Body of pancreas (tissue), 4 donors: ENCODE measurements at regions not wholly inside any gene's neighbourhood (a gene's known extent, or its start where the extent isn't known, plus 50 kb on each side); places are given as distances from the start of the nearest gene placed in this dataset.
"Not testable (repeated sequence)": the region's sequence is repeated elsewhere in the genome, so short reads cannot be mapped to it uniquely, and the experiment has no call there.

Experiments used
- ATAC-seq: fragments of 150-250 bp; one replicate; pipeline ENCODE4 v1.9.1; 2016
- DNase-seq, 4 donors: peaks; one replicate each; pipeline ENCODE4 v3.0.0-alpha.2; 2019
- H3K27ac ChIP-seq, 4 donors: fragments of 200-600 bp; sonication (generic); 1 replicate in 3 of 4; 2 replicates in 1 of 4; pipeline versions ENCODE4 v1.5.1 to v1.6.1; 2016 to 2019; ENCODE audit warnings: mild to moderate bottlenecking in 1 of 4, mixed read lengths in 1 of 4, moderate library complexity in 1 of 4
- H3K27me3 ChIP-seq, 2 donors: fragments of 200-600 bp; sonication (generic); one replicate each; pipeline ENCODE4 v1.6.0; 2016; ENCODE audit warnings: mild to moderate bottlenecking in 1 of 2
- H3K36me3 ChIP-seq, 2 donors: fragments of 200-600 bp; sonication (generic); replicated peaks in 1 of 2; 2 replicates each; pipeline ENCODE4 v1.5.1; 2016; ENCODE audit warnings: low read depth in 2 of 2; ENCODE audit not compliant: insufficient read depth in 1 of 2
- H3K4me1 ChIP-seq: fragments of 200-600 bp; sonication (generic); one replicate; pipeline ENCODE4 v1.6.0; 2016
- H3K4me3 ChIP-seq, 2 donors: fragments of 200-600 bp; sonication (generic); 1 replicate in 1 of 2; 2 replicates in 1 of 2; pipeline ENCODE4 v1.5.1; 2016 to 2019
- H3K9me3 ChIP-seq, 3 donors: fragments of 200-600 bp; sonication (generic); 1 replicate in 2 of 3; 2 replicates in 1 of 3; pipeline ENCODE4 v1.5.1; 2016
- POLR2A ChIP-seq, 3 donors: fragments of 450-650 bp; IDR thresholded peaks; one replicate each; pipeline ENCODE4 v1.6.1; 2016; ENCODE audit warnings: antibody characterized with exemption in 3 of 3, mild to moderate bottlenecking in 2 of 3
- WGBS, 2 donors: methylation state at CpG; one replicate each; pipeline ENCODE4 v1.1.5; 2017; 5-methylcytosine and 5-hydroxymethylcytosine counted together
- intact Hi-C: fragments of 100-400 bp; cut with DNase I; formaldehyde crosslinking; loops from one replicate; pipeline ENCODE4 v1.15.1; 2023
- TF ChIP-seq, protein P1 (sequence below), 7 experiments: fragments of 450-650 bp in 4 of 7; fragments of 200-600 bp in 3 of 7; sonication (generic) in 3 of 7; IDR thresholded peaks; one replicate each; pipeline ENCODE4 v1.5.1; 2016 to 2019; ENCODE audit warnings: antibody characterized with exemption in 7 of 7

DNA sequence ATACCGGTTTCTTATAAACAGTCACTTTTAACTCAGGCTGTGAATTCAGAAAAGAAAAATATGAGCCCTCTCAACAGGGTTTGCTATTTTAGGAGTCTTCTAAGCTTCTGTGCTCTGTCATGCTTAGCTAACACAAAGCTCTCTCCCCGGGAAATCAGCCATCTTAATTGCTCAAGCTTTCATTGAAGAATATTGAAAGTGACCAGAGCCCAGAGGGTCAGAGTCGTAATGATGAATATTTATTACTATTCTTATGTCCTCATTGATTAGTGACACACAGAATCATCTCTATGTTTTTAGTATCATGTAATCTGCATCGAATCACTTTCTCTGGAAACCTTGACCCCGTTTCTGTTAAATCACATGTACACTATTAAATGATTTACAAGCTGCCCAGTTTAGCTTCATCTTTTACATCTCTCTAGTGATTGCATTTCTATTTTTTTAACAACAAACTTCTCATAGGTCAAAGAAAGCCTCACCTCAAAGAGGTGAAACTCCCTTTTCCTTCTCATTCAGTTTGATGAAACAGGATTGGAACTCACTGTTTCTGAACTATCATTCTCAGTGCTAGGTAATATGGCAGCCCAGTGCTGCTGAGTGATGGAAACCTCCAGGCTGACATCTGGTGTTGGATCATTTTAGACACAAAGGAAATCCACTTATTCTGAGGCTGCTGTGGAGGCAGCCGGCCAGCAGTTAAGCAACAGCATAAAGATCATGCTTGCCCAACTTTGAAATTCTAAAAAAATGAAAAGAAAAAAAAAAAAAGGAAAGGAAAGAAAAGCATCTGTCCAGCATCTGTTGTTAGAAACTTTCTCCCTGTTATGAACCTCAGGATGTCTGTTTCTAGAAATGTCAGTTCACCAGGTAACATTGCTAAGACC lies 96.3 kb downstream of the RFPL4B start:
- ATAC-seq (peak; percentile 51), DNase-seq (peak; percentile 25 to 48 (median 30))
- Histone ChIP-seq H3K36me3 (no peaks in the 10 kb centered on the region), H3K9me3 (no peaks in the 10 kb centered on the region), H3K27me3 (no peaks in the 10 kb centered on the region), H3K4me3 (no peak overlapping the region), H3K27ac (no peak overlapping the region), H3K4me1 (peaks cover 35% of the 10 kb centered on the region)
- intact Hi-C loops, result no loop called here
- 81 to 82% methylated on average over 6 of the region's 6 CpGs for WGBS, 2 donors
- TF ChIP-seq, protein P1, sequence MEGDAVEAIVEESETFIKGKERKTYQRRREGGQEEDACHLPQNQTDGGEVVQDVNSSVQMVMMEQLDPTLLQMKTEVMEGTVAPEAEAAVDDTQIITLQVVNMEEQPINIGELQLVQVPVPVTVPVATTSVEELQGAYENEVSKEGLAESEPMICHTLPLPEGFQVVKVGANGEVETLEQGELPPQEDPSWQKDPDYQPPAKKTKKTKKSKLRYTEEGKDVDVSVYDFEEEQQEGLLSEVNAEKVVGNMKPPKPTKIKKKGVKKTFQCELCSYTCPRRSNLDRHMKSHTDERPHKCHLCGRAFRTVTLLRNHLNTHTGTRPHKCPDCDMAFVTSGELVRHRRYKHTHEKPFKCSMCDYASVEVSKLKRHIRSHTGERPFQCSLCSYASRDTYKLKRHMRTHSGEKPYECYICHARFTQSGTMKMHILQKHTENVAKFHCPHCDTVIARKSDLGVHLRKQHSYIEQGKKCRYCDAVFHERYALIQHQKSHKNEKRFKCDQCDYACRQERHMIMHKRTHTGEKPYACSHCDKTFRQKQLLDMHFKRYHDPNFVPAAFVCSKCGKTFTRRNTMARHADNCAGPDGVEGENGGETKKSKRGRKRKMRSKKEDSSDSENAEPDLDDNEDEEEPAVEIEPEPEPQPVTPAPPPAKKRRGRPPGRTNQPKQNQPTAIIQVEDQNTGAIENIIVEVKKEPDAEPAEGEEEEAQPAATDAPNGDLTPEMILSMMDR (IDR thresholded peaks at IDR 0.05), result no peak
- no peak for TF ChIP-seq POLR2A (IDR thresholded peaks at IDR 0.05)

DNA sequence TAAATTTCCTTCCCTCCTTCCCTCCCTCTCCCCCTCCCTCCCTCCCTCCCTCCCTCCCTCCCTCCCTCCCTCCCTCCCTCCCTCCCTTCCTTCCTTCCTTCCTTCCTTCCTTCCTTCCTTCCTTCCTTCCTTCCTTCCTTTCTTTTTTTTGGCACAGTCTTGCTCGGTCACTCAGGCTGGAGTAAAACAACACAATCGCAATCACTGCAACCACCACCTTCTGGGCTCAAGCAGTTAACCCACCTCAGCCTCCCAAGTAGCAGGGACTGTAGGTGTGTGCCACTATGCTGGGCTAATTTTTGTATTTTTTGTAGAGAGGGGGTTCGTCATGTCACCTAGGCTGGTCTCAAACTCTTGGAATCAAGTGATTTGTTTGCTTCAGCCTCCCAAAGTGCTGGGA lies 101.7 kb downstream of the RFPL4B start:
- H3K4me3 ChIP-seq, H3K27ac ChIP-seq, H3K27me3 ChIP-seq, H3K9me3 ChIP-seq, intact Hi-C loops, ATAC-seq, DNase-seq, H3K36me3 ChIP-seq, H3K4me1 ChIP-seq: not testable (repeated sequence)
- WGBS, 2 donors, result 80 to 85% methylated on average over 1 to 3 of the region's 3 CpGs

DNA sequence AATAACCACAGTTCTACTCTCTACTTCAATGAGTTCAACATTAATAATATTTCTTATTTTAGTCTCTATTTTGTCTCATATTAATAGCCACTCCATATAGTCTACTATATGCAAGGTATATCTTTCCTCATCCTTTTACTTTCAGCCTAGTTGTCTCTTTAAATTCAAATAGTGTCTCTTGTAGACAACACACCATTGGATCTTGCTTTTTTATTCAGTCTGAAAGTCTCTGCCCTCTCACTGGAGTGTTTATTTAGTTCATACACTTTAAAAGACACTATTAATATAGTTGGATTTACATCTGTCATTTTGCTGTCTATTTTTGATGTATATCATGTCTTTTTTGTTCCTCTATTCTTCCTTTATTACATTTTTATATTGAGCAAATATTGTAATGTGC lies 103.5 kb downstream of the RFPL4B start:
- Histone ChIP-seq H3K4me1 (no peaks in the 10 kb centered on the region), H3K9me3 (no peaks in the 10 kb centered on the region), H3K27ac (no peak overlapping the region), H3K27me3 (no peaks in the 10 kb centered on the region), H3K4me3 (no peak overlapping the region), H3K36me3 (no peaks in the 10 kb centered on the region)
- TF ChIP-seq, protein P1 (IDR thresholded peaks at IDR 0.05), result no peak
- no peak for TF ChIP-seq POLR2A (IDR thresholded peaks at IDR 0.05)
- intact Hi-C loops, result no loop called here
- DNase-seq, result no peak
- no peak for ATAC-seq

DNA sequence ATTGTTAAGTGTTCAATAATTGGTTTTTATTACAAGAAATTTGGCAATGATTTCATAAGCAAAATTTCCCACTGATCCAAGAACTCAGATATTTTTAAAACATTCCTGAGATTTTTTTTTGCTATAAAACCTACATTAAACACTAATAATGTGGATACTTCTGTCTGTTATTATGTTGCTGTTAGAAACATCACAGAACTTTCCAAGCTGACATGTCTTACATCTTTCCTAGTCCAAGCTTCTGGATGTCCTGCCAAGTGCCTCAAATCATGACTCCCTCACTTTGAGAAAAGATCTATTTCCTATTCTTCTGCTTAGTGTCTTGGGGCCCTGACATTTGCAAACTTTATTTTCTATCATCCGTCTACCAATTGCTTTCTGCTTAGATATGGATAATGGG lies 110.8 kb downstream of the RFPL4B start:
- H3K36me3 ChIP-seq, result no peaks in the 10 kb centered on the region
- intact Hi-C loops, result no loop called here
- H3K27me3 ChIP-seq, result no peaks in the 10 kb centered on the region
- WGBS, 2 donors, result 68 to 79% methylated on average over 1 of the region's 1 CpG
- no peak for ATAC-seq
- no peak overlapping the region for H3K27ac ChIP-seq
- no peaks in the 10 kb centered on the region for H3K4me1 ChIP-seq
- DNase-seq, result no peak
- H3K9me3 ChIP-seq, result no peaks in the 10 kb centered on the region
- no peak for TF ChIP-seq POLR2A (IDR thresholded peaks at IDR 0.05)
- TF ChIP-seq, protein P1 (IDR thresholded peaks at IDR 0.05), result no peak
- no peak overlapping the region for H3K4me3 ChIP-seq

DNA sequence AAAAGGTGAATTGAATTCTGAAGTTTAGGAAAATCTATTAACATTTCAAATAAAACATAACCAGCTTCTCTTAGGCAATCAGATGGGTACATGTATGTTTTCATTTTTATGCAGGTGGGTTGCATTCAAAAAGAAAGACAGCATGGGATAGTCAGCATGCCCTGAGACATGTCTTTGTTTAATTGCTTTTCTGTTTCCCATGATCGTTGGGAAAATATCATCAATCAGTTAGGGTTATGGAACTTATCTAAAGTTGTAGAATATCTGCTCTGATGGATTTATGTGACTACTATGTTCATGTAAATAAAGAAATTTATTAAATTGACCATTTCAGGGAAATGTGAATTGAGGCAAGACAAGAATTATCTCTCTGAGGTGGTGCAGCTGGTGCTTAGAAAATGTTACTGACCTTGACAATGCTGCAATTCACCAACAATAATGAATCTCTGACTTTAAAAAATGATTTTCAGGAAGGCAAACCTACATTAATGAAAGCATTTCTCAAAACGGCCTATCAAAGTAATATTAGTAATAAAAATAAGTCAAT lies 112.7 kb downstream of the RFPL4B start:
- Histone ChIP-seq H3K36me3 (no peaks in the 10 kb centered on the region), H3K9me3 (no peaks in the 10 kb centered on the region), H3K4me3 (no peak overlapping the region), H3K27me3 (no peaks in the 10 kb centered on the region), H3K27ac (no peak overlapping the region), H3K4me1 (no peaks in the 10 kb centered on the region)
- TF ChIP-seq POLR2A (IDR thresholded peaks at IDR 0.05), result no peak
- TF ChIP-seq, protein P1 (IDR thresholded peaks at IDR 0.05), result no peak
- WGBS, 2 donors, result 17% methylated on average over 2 of the region's 2 CpGs
- intact Hi-C loops, result no loop called here
- DNase-seq (no peak), ATAC-seq (no peak)
